ENCODE measurements at regions not wholly inside any gene's neighbourhood (a gene's known extent, or its start where the extent isn't known, plus 50 kb on each side); places are given as distances from the start of the nearest gene placed in this dataset.

GRCh38 chr1:198472997-198473396, 67.5 kb downstream of the ATP6V1G3 start:
- no peak for DNase-seq

GRCh38 chr1:198472119-198472518, 68.4 kb downstream of the ATP6V1G3 start:
- DNase-seq = no peak

- no peak for DNase-seq
These were observed 72.6 kb downstream of the ATP6V1G3 start for GRCh38 chr1:198467907-198468306.

- DNase-seq = no peak
These were observed 73.1 kb downstream of the ATP6V1G3 start for GRCh38 chr1:198467342-198467741.

- DNase-seq = peak; percentile 65
These were observed 75.0 kb downstream of the ATP6V1G3 start for GRCh38 chr1:198465201-198466144.

GRCh38 chr1:198463709-198464108, 76.8 kb downstream of the ATP6V1G3 start:
- DNase-seq = no peak

- DNase-seq = no peak
These were observed 78.0 kb downstream of the ATP6V1G3 start for GRCh38 chr1:198462365-198463019.

- DNase-seq = no peak
These were observed 84.5 kb downstream of the ATP6V1G3 start for GRCh38 chr1:198455966-198456365.

GRCh38 chr1:198449727-198450433, 90.6 kb downstream of the ATP6V1G3 start:
- DNase-seq = no peak

- DNase-seq = no peak
These were observed 91.2 kb downstream of the ATP6V1G3 start for GRCh38 chr1:198449261-198449660.

- no peak for DNase-seq
These were observed 93.0 kb downstream of the ATP6V1G3 start for GRCh38 chr1:198447468-198447867.

GRCh38 chr1:198445872-198446271, 94.6 kb downstream of the ATP6V1G3 start:
- no peak for DNase-seq

- DNase-seq = no peak
These were observed 95.7 kb downstream of the ATP6V1G3 start for GRCh38 chr1:198444792-198445191.

- no peak for DNase-seq
These were observed 96.9 kb downstream of the ATP6V1G3 start for GRCh38 chr1:198443365-198444233.

GRCh38 chr1:198440842-198441241, 99.6 kb downstream of the ATP6V1G3 start:
- no peak for DNase-seq

- no peak for DNase-seq
These were observed 103.1 kb downstream of the ATP6V1G3 start for GRCh38 chr1:198437332-198437731.

GRCh38 chr1:198436276-198436675, 104.2 kb downstream of the ATP6V1G3 start:
- no peak for DNase-seq

GRCh38 chr1:198435056-198435455, 105.4 kb downstream of the ATP6V1G3 start:
- no peak for DNase-seq

- no peak for DNase-seq
These were observed 116.0 kb downstream of the ATP6V1G3 start for GRCh38 chr1:198424441-198424840.

- no peak for DNase-seq
These were observed 116.8 kb downstream of the ATP6V1G3 start for GRCh38 chr1:198423673-198424072.

GRCh38 chr1:198417039-198417438, 123.4 kb downstream of the ATP6V1G3 start:
- DNase-seq = no peak

GRCh38 chr1:198416296-198416695, 124.2 kb downstream of the ATP6V1G3 start:
- DNase-seq = no peak

Measured in COR-L47 (cell line).